BLaER1 treated with 17β-estradiol and CSF1 and Interleukin-3, amounts not matched to agents 10 nM and 100 nM (cell line): ENCODE measurements at regions not wholly inside any gene's neighbourhood (a gene's known extent, or its start where the extent isn't known, plus 50 kb on each side); places are given as distances from the start of the nearest gene placed in this dataset.

Experiments
- H3K27ac ChIP-seq, 11 experiments: shearing (Covaris generic); formaldehyde crosslinking; 2 replicates each; pipeline ENCODE4 v1.8.1; 2022
- H3K27me3 ChIP-seq, 11 experiments: shearing (Covaris generic); formaldehyde crosslinking; 2 replicates each; pipeline ENCODE4 v1.8.1; 2022
- H3K36me3 ChIP-seq, 11 experiments: shearing (Covaris generic); formaldehyde crosslinking; 2 replicates each; pipeline ENCODE4 v1.8.1; 2022
- H3K4me1 ChIP-seq, 10 experiments: shearing (Covaris generic); formaldehyde crosslinking; 2 replicates each; pipeline ENCODE4 v1.8.1; 2022
- H3K4me2 ChIP-seq, 11 experiments: shearing (Covaris generic); formaldehyde crosslinking; 2 replicates each; pipeline ENCODE4 v1.8.1; 2022
- H3K4me3 ChIP-seq, 10 experiments: shearing (Covaris generic); formaldehyde crosslinking; 2 replicates each; pipeline ENCODE4 v1.8.1; 2022
- H3K9ac ChIP-seq, 11 experiments: shearing (Covaris generic); formaldehyde crosslinking; 2 replicates each; pipeline ENCODE4 v1.8.1; 2022
- H3K9me3 ChIP-seq, 11 experiments: shearing (Covaris generic); formaldehyde crosslinking; replicated peaks in 1 of 11; 2 replicates each; pipeline ENCODE4 v1.8.1; 2022
- H4K20me1 ChIP-seq, 11 experiments: shearing (Covaris generic); formaldehyde crosslinking; 2 replicates each; pipeline ENCODE4 v1.8.1; 2022
- Cebpa-rat ChIP-seq, 11 experiments: shearing (Covaris generic); IDR thresholded peaks; 2 replicates each; pipeline ENCODE4 v1.8.1; 2022

GRCh38 chr12:14257734-14258574, 107.5 kb upstream of the ATF7IP start:
- peak in 9 of 11 experiments; percentile 31 to 80 (median 70); a peak in 13 of 22 replicates for TF ChIP-seq Cebpa-rat (IDR thresholded peaks at IDR 0.05)
- Histone ChIP-seq H3K36me3 (peaks cover 0 to 10% (median 0%) of the 10 kb centered on the region in 11 experiments; a peak in 3 of 22 replicates), H3K9me3 (peaks cover 25 to 61% (median 50%) of the 10 kb centered on the region in 11 experiments; a peak in 21 of 22 replicates), H3K4me2 (peak overlapping the region; percentile 51 to 89 (median 71)), H3K27me3 (no peaks in the 10 kb centered on the region), H3K4me1 (peaks cover 52 to 94% (median 73%) of the 10 kb centered on the region in 10 experiments), H3K4me3 (peak overlapping the region in 6 of 10 experiments; percentile 1 to 32 (median 26); a peak in 7 of 20 replicates), H3K9ac (peak overlapping the region; percentile 77 to 88 (median 83); a peak in 21 of 22 replicates), H3K27ac (peak overlapping the region; percentile 94 to 99 (median 96)), H4K20me1 (no peaks in the 10 kb centered on the region)

GRCh38 chr12:14258575-14258940, 106.9 kb upstream of the ATF7IP start:
- Histone ChIP-seq H3K27ac (peak overlapping the region; percentile 94 to 99 (median 96)), H3K9ac (peak overlapping the region; percentile 50 to 88 (median 82); a peak in 18 of 22 replicates), H3K27me3 (no peaks in the 10 kb centered on the region), H3K4me2 (peak overlapping the region; percentile 42 to 80 (median 66)), H3K36me3 (peaks cover 0 to 10% (median 0%) of the 10 kb centered on the region in 11 experiments; a peak in 3 of 22 replicates), H3K4me1 (peaks cover 52 to 88% (median 68%) of the 10 kb centered on the region in 10 experiments), H3K9me3 (peaks cover 29 to 59% (median 50%) of the 10 kb centered on the region in 11 experiments; a peak in 21 of 22 replicates), H3K4me3 (peak overlapping the region in 4 of 10 experiments; percentile 12 to 28 (median 19); a peak in 6 of 20 replicates), H4K20me1 (no peaks in the 10 kb centered on the region)
- TF ChIP-seq Cebpa-rat (IDR thresholded peaks at IDR 0.05): no peak

GRCh38 chr12:14259481-14260010, 105.9 kb upstream of the ATF7IP start:
- Histone ChIP-seq H3K27ac (peak overlapping the region in 10 of 11 experiments; percentile 95 to 99 (median 96); a peak in 19 of 22 replicates), H3K27me3 (no peaks in the 10 kb centered on the region), H4K20me1 (no peaks in the 10 kb centered on the region), H3K36me3 (peaks cover 0 to 10% (median 0%) of the 10 kb centered on the region in 11 experiments; a peak in 3 of 22 replicates), H3K9me3 (peaks cover 36 to 66% (median 47%) of the 10 kb centered on the region in 11 experiments; a peak in 21 of 22 replicates), H3K4me3 (peak overlapping the region in 2 of 10 experiments; percentile 18 to 25; a peak in 3 of 20 replicates), H3K4me2 (peak overlapping the region in 9 of 11 experiments; percentile 8 to 80 (median 61); a peak in 14 of 22 replicates), H3K9ac (peak overlapping the region in 7 of 11 experiments; percentile 32 to 78 (median 62); a peak in 12 of 22 replicates), H3K4me1 (peaks cover 50 to 80% (median 61%) of the 10 kb centered on the region in 10 experiments)
- no peak for TF ChIP-seq Cebpa-rat (IDR thresholded peaks at IDR 0.05)

GRCh38 chr12:14260011-14260993, 105.2 kb upstream of the ATF7IP start:
- TF ChIP-seq Cebpa-rat (IDR thresholded peaks at IDR 0.05): no peak
- Histone ChIP-seq H3K36me3 (peaks cover 0 to 10% (median 0%) of the 10 kb centered on the region in 11 experiments; a peak in 3 of 22 replicates), H3K9ac (peak overlapping the region in 8 of 11 experiments; percentile 15 to 78 (median 60); a peak in 14 of 22 replicates), H3K9me3 (peaks cover 34 to 72% (median 45%) of the 10 kb centered on the region in 11 experiments; a peak in 21 of 22 replicates), H3K4me1 (peaks cover 42 to 77% (median 56%) of the 10 kb centered on the region in 10 experiments), H4K20me1 (no peaks in the 10 kb centered on the region), H3K4me2 (peak overlapping the region in 10 of 11 experiments; percentile 8 to 80 (median 54); a peak in 17 of 22 replicates), H3K27ac (peak overlapping the region in 10 of 11 experiments; percentile 49 to 99 (median 96); a peak in 19 of 22 replicates), H3K27me3 (no peaks in the 10 kb centered on the region), H3K4me3 (peak overlapping the region in 2 of 10 experiments; percentile 12 to 20; a peak in 3 of 20 replicates)

- no peak for TF ChIP-seq Cebpa-rat (IDR thresholded peaks at IDR 0.05)
- Histone ChIP-seq H4K20me1 (no peaks in the 10 kb centered on the region), H3K36me3 (peaks cover 0 to 10% (median 0%) of the 10 kb centered on the region in 11 experiments; a peak in 3 of 22 replicates), H3K27me3 (no peaks in the 10 kb centered on the region), H3K4me2 (peak overlapping the region in 5 of 11 experiments; percentile 55 to 80 (median 63); a peak in 10 of 22 replicates), H3K4me3 (peak overlapping the region in 1 of 10 experiments; percentile 12; a peak in 1 of 20 replicates), H3K9ac (no peak overlapping the region; a peak in 1 of 22 replicates), H3K4me1 (peaks cover 35 to 69% (median 48%) of the 10 kb centered on the region in 10 experiments), H3K9me3 (peaks cover 34 to 80% (median 45%) of the 10 kb centered on the region in 11 experiments; a peak in 21 of 22 replicates), H3K27ac (peak overlapping the region in 7 of 11 experiments; percentile 95 to 99 (median 98); a peak in 11 of 22 replicates)
Measured at GRCh38 chr12:14261096-14261495, 104.4 kb upstream of the ATF7IP start.

- Histone ChIP-seq H3K27ac (peak overlapping the region in 5 of 11 experiments; percentile 24 to 99 (median 31); a peak in 5 of 22 replicates), H3K9ac (no peak overlapping the region), H3K4me3 (no peak overlapping the region), H3K27me3 (no peaks in the 10 kb centered on the region), H3K9me3 (peaks cover 34 to 85% (median 45%) of the 10 kb centered on the region in 11 experiments; a peak in 21 of 22 replicates), H3K36me3 (peaks cover 0 to 10% (median 0%) of the 10 kb centered on the region in 11 experiments; a peak in 3 of 22 replicates), H4K20me1 (no peaks in the 10 kb centered on the region), H3K4me2 (peak overlapping the region in 5 of 11 experiments; percentile 9 to 39 (median 13); a peak in 3 of 22 replicates), H3K4me1 (peaks cover 29 to 61% (median 43%) of the 10 kb centered on the region in 10 experiments)
- TF ChIP-seq Cebpa-rat (IDR thresholded peaks at IDR 0.05): no peak
Measured at GRCh38 chr12:14261861-14262260, 103.6 kb upstream of the ATF7IP start.

GRCh38 chr12:14262771-14263511, 102.5 kb upstream of the ATF7IP start:
- H3K9me3 ChIP-seq: peaks cover 34 to 93% (median 45%) of the 10 kb centered on the region in 11 experiments; a peak in 21 of 22 replicates
- no peak overlapping the region for H3K4me3 ChIP-seq
- H3K27ac ChIP-seq: no peak overlapping the region
- TF ChIP-seq Cebpa-rat (IDR thresholded peaks at IDR 0.05): no peak
- no peak overlapping the region for H3K9ac ChIP-seq
- H4K20me1 ChIP-seq: no peaks in the 10 kb centered on the region
- no peaks in the 10 kb centered on the region for H3K27me3 ChIP-seq
- H3K4me2 ChIP-seq: 0 out of 22 replicates have a peak overlapping the region, but pooled peaks of 1 of the 11 experiments have one; percentile 39
- H3K36me3 ChIP-seq: peaks cover 0 to 10% (median 0%) of the 10 kb centered on the region in 11 experiments; a peak in 3 of 22 replicates
- H3K4me1 ChIP-seq: peaks cover 19 to 63% (median 36%) of the 10 kb centered on the region in 10 experiments
